ENCODE measurements at regions not wholly inside any gene's neighbourhood (a gene's known extent, or its start where the extent isn't known, plus 50 kb on each side); places are given as distances from the start of the nearest gene placed in this dataset.

DNA sequence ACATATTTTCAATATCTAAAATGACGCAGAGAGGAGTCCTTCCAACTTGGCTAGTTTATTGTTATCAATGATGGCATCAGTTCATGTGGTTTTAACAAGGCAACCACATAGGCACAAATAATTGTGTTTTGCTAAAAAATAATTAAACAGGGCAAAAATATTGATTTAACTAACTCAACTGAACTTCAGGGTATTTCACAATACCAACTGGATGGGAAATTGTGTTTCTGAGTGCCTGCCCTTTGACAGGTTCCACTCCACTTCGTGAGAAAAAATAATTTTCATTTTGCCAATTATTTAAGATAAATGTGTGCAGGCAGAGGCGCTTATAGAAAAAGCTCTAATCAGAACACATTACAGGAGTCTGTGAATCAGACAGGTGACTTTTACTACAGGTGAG, 689.3 kb upstream of the CCDC54 start:
- Histone ChIP-seq H3K4me2 (ENCODE audit: insufficient read depth, low read length) (no peak overlapping the region), H3K9me3 (ENCODE audit: insufficient read depth, low read length, severe bottlenecking) (no peaks in the 10 kb centered on the region), H3K4me1 (ENCODE audit: insufficient read depth, low read length) (no peaks in the 10 kb centered on the region), H4K20me1 (ENCODE audit: insufficient read depth, low read length) (no peaks in the 10 kb centered on the region), H3K9ac (ENCODE audit: low read depth, low read length) (no peak overlapping the region), H3K27ac (ENCODE audit: low read length) (no peak overlapping the region), H3K27me3 (ENCODE audit: insufficient read depth, low read length, poor library complexity) (no peaks in the 10 kb centered on the region), H3K36me3 (ENCODE audit: insufficient read depth, low read length) (no peaks in the 10 kb centered on the region), H2AFZ (ENCODE audit: low read depth, low read length) (no peak overlapping the region), H3K79me2 (ENCODE audit: insufficient read depth, low read length) (no peaks in the 10 kb centered on the region), H3K4me3 (ENCODE audit: low read depth in 1 of 2, low read length in 2 of 2) (no peak overlapping the region)
- no peak for ATAC-seq (ENCODE audit: insufficient read depth, low read depth)
- no peak for DNase-seq
- TF ChIP-seq, protein P1, sequence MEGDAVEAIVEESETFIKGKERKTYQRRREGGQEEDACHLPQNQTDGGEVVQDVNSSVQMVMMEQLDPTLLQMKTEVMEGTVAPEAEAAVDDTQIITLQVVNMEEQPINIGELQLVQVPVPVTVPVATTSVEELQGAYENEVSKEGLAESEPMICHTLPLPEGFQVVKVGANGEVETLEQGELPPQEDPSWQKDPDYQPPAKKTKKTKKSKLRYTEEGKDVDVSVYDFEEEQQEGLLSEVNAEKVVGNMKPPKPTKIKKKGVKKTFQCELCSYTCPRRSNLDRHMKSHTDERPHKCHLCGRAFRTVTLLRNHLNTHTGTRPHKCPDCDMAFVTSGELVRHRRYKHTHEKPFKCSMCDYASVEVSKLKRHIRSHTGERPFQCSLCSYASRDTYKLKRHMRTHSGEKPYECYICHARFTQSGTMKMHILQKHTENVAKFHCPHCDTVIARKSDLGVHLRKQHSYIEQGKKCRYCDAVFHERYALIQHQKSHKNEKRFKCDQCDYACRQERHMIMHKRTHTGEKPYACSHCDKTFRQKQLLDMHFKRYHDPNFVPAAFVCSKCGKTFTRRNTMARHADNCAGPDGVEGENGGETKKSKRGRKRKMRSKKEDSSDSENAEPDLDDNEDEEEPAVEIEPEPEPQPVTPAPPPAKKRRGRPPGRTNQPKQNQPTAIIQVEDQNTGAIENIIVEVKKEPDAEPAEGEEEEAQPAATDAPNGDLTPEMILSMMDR (IDR thresholded peaks at IDR 0.05; ENCODE audit: borderline replicate concordance, extremely low read depth, low read length, poor library complexity, severe bottlenecking) = no peak
- TF ChIP-seq EZH2 (IDR thresholded peaks at IDR 0.05; ENCODE audit: borderline replicate concordance, low read depth, low read length, severe bottlenecking) = no peak

DNA sequence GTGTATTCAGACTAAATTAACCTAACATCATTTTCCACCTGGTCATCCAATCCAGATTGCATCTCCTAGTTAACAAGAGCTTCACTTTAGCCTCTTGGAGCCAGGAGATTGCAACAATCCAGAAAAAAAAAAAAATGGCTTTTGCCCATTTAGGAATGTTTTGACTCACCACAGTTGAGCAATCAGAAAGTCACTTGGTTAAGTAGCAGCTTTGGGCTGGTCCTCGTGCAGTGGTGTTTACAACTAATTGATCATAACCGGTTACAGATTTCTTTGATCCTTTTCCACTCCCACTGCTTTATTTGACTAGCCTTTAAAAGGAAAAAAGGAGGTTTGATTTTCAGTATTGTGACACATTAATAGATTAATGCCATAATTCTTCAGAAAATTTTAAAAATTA, 688.8 kb upstream of the CCDC54 start:
- no peak for ATAC-seq (ENCODE audit: insufficient read depth, low read depth)
- no peaks in the 10 kb centered on the region for H3K36me3 ChIP-seq (ENCODE audit: insufficient read depth, low read length)
- H3K79me2 ChIP-seq (ENCODE audit: insufficient read depth, low read length) = no peaks in the 10 kb centered on the region
- no peak overlapping the region for H3K27ac ChIP-seq (ENCODE audit: low read length)
- H4K20me1 ChIP-seq (ENCODE audit: insufficient read depth, low read length) = no peaks in the 10 kb centered on the region
- DNase-seq = no peak
- H3K27me3 ChIP-seq (ENCODE audit: insufficient read depth, low read length, poor library complexity) = no peaks in the 10 kb centered on the region
- no peaks in the 10 kb centered on the region for H3K4me1 ChIP-seq (ENCODE audit: insufficient read depth, low read length)
- H3K4me2 ChIP-seq (ENCODE audit: insufficient read depth, low read length) = no peak overlapping the region
- no peak overlapping the region for H2AFZ ChIP-seq (ENCODE audit: low read depth, low read length)
- H3K9me3 ChIP-seq (ENCODE audit: insufficient read depth, low read length, severe bottlenecking) = no peaks in the 10 kb centered on the region
- TF ChIP-seq EZH2 (IDR thresholded peaks at IDR 0.05; ENCODE audit: borderline replicate concordance, low read depth, low read length, severe bottlenecking) = no peak
- TF ChIP-seq, protein P1 (IDR thresholded peaks at IDR 0.05; ENCODE audit: borderline replicate concordance, extremely low read depth, low read length, poor library complexity, severe bottlenecking) = no peak
- H3K9ac ChIP-seq (ENCODE audit: low read depth, low read length) = no peak overlapping the region
- H3K4me3 ChIP-seq (ENCODE audit: low read depth in 1 of 2, low read length in 2 of 2) = no peak overlapping the region

DNA sequence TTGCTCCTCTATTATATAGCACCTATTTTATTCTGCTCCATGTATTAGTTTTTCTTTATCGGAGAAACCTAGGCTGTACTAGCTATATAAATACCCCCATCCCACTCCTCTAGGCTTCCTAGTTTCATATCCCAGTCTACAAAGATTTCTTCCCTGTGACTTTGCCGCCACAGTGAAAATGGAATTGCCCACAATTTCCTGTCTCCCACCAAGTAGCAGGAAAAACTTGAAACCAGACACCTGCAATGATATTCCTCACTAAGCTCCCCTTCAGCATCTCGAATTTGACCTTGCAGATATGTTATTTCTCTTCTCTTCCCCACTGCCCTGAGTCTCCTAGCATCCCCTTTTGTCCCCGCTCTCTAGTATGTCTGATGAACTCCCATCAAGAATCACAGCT, 685.8 kb upstream of the CCDC54 start:
- Histone ChIP-seq H3K9me3 (ENCODE audit: insufficient read depth, low read length, severe bottlenecking) (no peaks in the 10 kb centered on the region), H3K27me3 (ENCODE audit: insufficient read depth, low read length, poor library complexity) (no peaks in the 10 kb centered on the region), H3K27ac (ENCODE audit: low read length) (no peak overlapping the region), H3K4me3 (ENCODE audit: low read depth in 1 of 2, low read length in 2 of 2) (no peak overlapping the region), H3K9ac (ENCODE audit: low read depth, low read length) (no peak overlapping the region), H3K4me1 (ENCODE audit: insufficient read depth, low read length) (no peaks in the 10 kb centered on the region), H2AFZ (ENCODE audit: low read depth, low read length) (no peak overlapping the region), H3K79me2 (ENCODE audit: insufficient read depth, low read length) (no peaks in the 10 kb centered on the region), H3K36me3 (ENCODE audit: insufficient read depth, low read length) (no peaks in the 10 kb centered on the region), H4K20me1 (ENCODE audit: insufficient read depth, low read length) (no peaks in the 10 kb centered on the region), H3K4me2 (ENCODE audit: insufficient read depth, low read length) (no peak overlapping the region)
- ATAC-seq (ENCODE audit: insufficient read depth, low read depth) = no peak
- TF ChIP-seq, protein P1 (IDR thresholded peaks at IDR 0.05; ENCODE audit: borderline replicate concordance, extremely low read depth, low read length, poor library complexity, severe bottlenecking) = no peak
- TF ChIP-seq EZH2 (IDR thresholded peaks at IDR 0.05; ENCODE audit: borderline replicate concordance, low read depth, low read length, severe bottlenecking) = no peak
- DNase-seq = no peak

DNA sequence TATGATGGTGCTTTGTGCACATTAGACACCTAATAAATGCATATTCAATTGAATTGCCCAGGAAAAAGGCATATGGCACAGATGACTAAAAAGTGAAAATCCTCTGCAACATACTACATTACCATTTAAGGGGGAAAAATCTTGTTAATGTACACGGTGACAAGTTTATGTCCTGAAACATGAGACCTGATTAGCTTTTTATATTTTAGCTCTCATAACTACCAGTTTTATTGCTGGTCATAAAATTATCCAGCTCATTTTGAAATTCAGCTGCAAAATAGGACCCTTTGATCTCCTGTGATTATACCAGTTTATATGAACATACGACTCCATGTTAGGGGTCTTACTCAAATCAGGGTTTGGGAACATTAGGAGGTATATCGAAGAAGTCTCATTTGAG, 684.6 kb upstream of the CCDC54 start:
- H4K20me1 ChIP-seq (ENCODE audit: insufficient read depth, low read length) = no peaks in the 10 kb centered on the region
- H3K4me2 ChIP-seq (ENCODE audit: insufficient read depth, low read length) = no peak overlapping the region
- H3K9ac ChIP-seq (ENCODE audit: low read depth, low read length) = no peak overlapping the region
- no peaks in the 10 kb centered on the region for H3K4me1 ChIP-seq (ENCODE audit: insufficient read depth, low read length)
- no peak overlapping the region for H2AFZ ChIP-seq (ENCODE audit: low read depth, low read length)
- DNase-seq (no peak), ATAC-seq (ENCODE audit: insufficient read depth, low read depth) (no peak)
- no peaks in the 10 kb centered on the region for H3K36me3 ChIP-seq (ENCODE audit: insufficient read depth, low read length)
- no peak overlapping the region for H3K27ac ChIP-seq (ENCODE audit: low read length)
- TF ChIP-seq, protein P1 (IDR thresholded peaks at IDR 0.05; ENCODE audit: borderline replicate concordance, extremely low read depth, low read length, poor library complexity, severe bottlenecking) = no peak
- no peak for TF ChIP-seq EZH2 (IDR thresholded peaks at IDR 0.05; ENCODE audit: borderline replicate concordance, low read depth, low read length, severe bottlenecking)
- H3K4me3 ChIP-seq (ENCODE audit: low read depth in 1 of 2, low read length in 2 of 2) = no peak overlapping the region
- H3K79me2 ChIP-seq (ENCODE audit: insufficient read depth, low read length) = no peaks in the 10 kb centered on the region
- no peaks in the 10 kb centered on the region for H3K9me3 ChIP-seq (ENCODE audit: insufficient read depth, low read length, severe bottlenecking)
- no peaks in the 10 kb centered on the region for H3K27me3 ChIP-seq (ENCODE audit: insufficient read depth, low read length, poor library complexity)
